PC-3 (cell line): ENCODE measurements at regions not wholly inside any gene's neighbourhood (a gene's known extent, or its start where the extent isn't known, plus 50 kb on each side); places are given as distances from the start of the nearest gene placed in this dataset.

Source experiments
- ATAC-seq: fragments of 200-7000 bp; cut with Tn5 transposase; 2 replicates; pipeline ENCODE4 v1.9.1; 2020; ENCODE audit warnings: mild to moderate bottlenecking, moderate library complexity
- BruUV-seq: library from RNA; stranded (reverse); fragments of 400-500 nt; replicated peaks from 2 replicates; lab custom pipeline; 2021; lab: Mats Ljungman, UMichigan
- CTCF ChIA-PET: fragments of 300-600 bp; sonication (Branson Sonifier 250); formaldehyde crosslinking; loops from one replicate; lab custom pipeline; 2022; ENCODE audit warnings: antibody characterized with exemption; lab: Charles Lee
- POLR2A ChIA-PET: fragments of 300-600 bp; sonication (Branson Sonifier 250); formaldehyde crosslinking; loops from one replicate; lab custom pipeline; 2022; ENCODE audit warnings: antibody characterized with exemption; ENCODE audit not compliant: unreplicated experiment; lab: Charles Lee
- DNase-seq: peaks from one replicate; pipeline ENCODE4 v3.0.0-alpha.2; 2015
- H2AFZ ChIP-seq: fragments of 300-600 bp; sonication (generic); 2 replicates; pipeline ENCODE4 v1.6.0; 2016; ENCODE audit warnings: antibody characterized with exemption, low read length
- H3F3A ChIP-seq: fragments of 300-600 bp; sonication (generic); one replicate; pipeline ENCODE4 v1.6.0; 2017; ENCODE audit warnings: antibody characterized with exemption, low read length, control low read depth, mild to moderate bottlenecking; ENCODE audit not compliant: unreplicated experiment
- H3K27ac ChIP-seq: fragments of 300-600 bp; sonication (generic); 2 replicates; pipeline ENCODE4 v1.5.1; 2016; ENCODE audit warnings: mild to moderate bottlenecking, low read length
- H3K27me3 ChIP-seq: fragments of 300-600 bp; sonication (generic); 2 replicates; pipeline ENCODE4 v1.6.1; 2016; ENCODE audit warnings: low read length, mixed read lengths
- H3K36me3 ChIP-seq: fragments of 300-600 bp; sonication (generic); 2 replicates; pipeline ENCODE4 v1.6.1; 2016; ENCODE audit warnings: low read depth, mixed run types, low read length, mixed read lengths
- H3K4me1 ChIP-seq: fragments of 300-600 bp; sonication (generic); 2 replicates; pipeline ENCODE4 v1.5.1; 2016; ENCODE audit warnings: low read length; ENCODE audit not compliant: insufficient read depth
- H3K4me2 ChIP-seq: fragments of 300-600 bp; sonication (generic); 2 replicates; pipeline ENCODE4 v1.6.0; 2016; ENCODE audit warnings: low read length
- H3K4me3 ChIP-seq: fragments of 300-600 bp; sonication (generic); 2 replicates; pipeline ENCODE4 v1.5.1; 2016; ENCODE audit warnings: mild to moderate bottlenecking, low read length, mixed read lengths
- H3K79me2 ChIP-seq: fragments of 300-600 bp; sonication (generic); 2 replicates; pipeline ENCODE4 v1.6.1; 2017; ENCODE audit warnings: low read length, mixed read lengths
- H3K9ac ChIP-seq: fragments of 300-600 bp; sonication (generic); 2 replicates; pipeline ENCODE4 v1.6.0; 2016; ENCODE audit warnings: mild to moderate bottlenecking, low read length
- H3K9me2 ChIP-seq: fragments of 300-600 bp; sonication (generic); replicated peaks from 2 replicates; pipeline ENCODE4 v1.6.1; 2016; ENCODE audit warnings: mixed run types, low read length, mixed read lengths
- H3K9me3 ChIP-seq: fragments of 300-600 bp; sonication (generic); 2 replicates; pipeline ENCODE4 v1.6.1; 2016; ENCODE audit warnings: low read length, mixed read lengths
- H4K20me1 ChIP-seq: fragments of 300-600 bp; sonication (generic); 2 replicates; pipeline ENCODE4 v1.6.1; 2016; ENCODE audit warnings: low read length, mixed read lengths
- CTCF ChIP-seq: fragments of 300-600 bp; sonication (generic); conservative IDR thresholded peaks from 2 replicates; pipeline ENCODE4 v1.5.1; 2017; ENCODE audit warnings: antibody characterized with exemption, low read depth, mild to moderate bottlenecking, low read length
- EZH2 ChIP-seq: fragments of 300-600 bp; sonication (generic); IDR thresholded peaks from one replicate; pipeline ENCODE4 v1.6.1; 2017; ENCODE audit warnings: antibody characterized with exemption, mild to moderate bottlenecking, low read length; ENCODE audit not compliant: unreplicated experiment
- EZH2phosphoT487 ChIP-seq: fragments of 300-600 bp; sonication (generic); IDR thresholded peaks from 2 replicates; pipeline ENCODE4 v1.6.1; 2018; ENCODE audit warnings: mild to moderate bottlenecking, antibody characterized with exemption, low read length, borderline replicate concordance
- intact Hi-C: fragments of 100-400 bp; cut with micrococcal nuclease; formaldehyde crosslinking; loops from 2 replicates; pipeline ENCODE4 v1.9.0; 2023

- H3K4me1 ChIP-seq = peaks cover under 1% of the 10 kb centered on the region; the same call in 1 of the 2 replicates
- CTCF ChIA-PET = no interaction called here
- H3K36me3 ChIP-seq = no peaks in the 10 kb centered on the region
- no peak overlapping the region for H3K9ac ChIP-seq
- TF ChIP-seq EZH2phosphoT487 (no peak), EZH2 (no peak), CTCF (no peak)
- ATAC-seq = no peak
- DNase-seq = no peak
- H3K27me3 ChIP-seq = no peaks in the 10 kb centered on the region
- no peak overlapping the region for H3K4me2 ChIP-seq
- no peaks in the 10 kb centered on the region for H3K79me2 ChIP-seq
- intact Hi-C loops = no loop called here
- no peaks in the 10 kb centered on the region for H3F3A ChIP-seq
- no peak overlapping the region for H3K4me3 ChIP-seq
- no peaks in the 10 kb centered on the region for H4K20me1 ChIP-seq
- H2AFZ ChIP-seq = no peak overlapping the region
- H3K9me2 ChIP-seq = no peaks in the 10 kb centered on the region
- BruUV-seq = no TSS peak
- H3K9me3 ChIP-seq = no peaks in the 10 kb centered on the region
- no peak overlapping the region for H3K27ac ChIP-seq
- POLR2A ChIA-PET = no interaction called here
These were observed 417.9 kb downstream of the PDGFC start for GRCh38 chr4:156553659-156554058.

- Histone ChIP-seq H2AFZ (no peak overlapping the region), H3K9me2 (no peaks in the 10 kb centered on the region), H3K36me3 (no peaks in the 10 kb centered on the region), H3K4me2 (peak overlapping the region; percentile 28), H3K4me3 (no peak overlapping the region), H3K79me2 (no peaks in the 10 kb centered on the region), H3K4me1 (peaks cover 14% of the 10 kb centered on the region), H3F3A (no peaks in the 10 kb centered on the region), H3K9ac (no peak overlapping the region), H4K20me1 (no peaks in the 10 kb centered on the region), H3K9me3 (no peaks in the 10 kb centered on the region), H3K27me3 (no peaks in the 10 kb centered on the region), H3K27ac (no peak overlapping the region)
- TF ChIP-seq CTCF = no peak
- TF ChIP-seq EZH2phosphoT487 = no peak
- no peak for TF ChIP-seq EZH2
- no peak; the same call in 1 of the 2 replicates for ATAC-seq
- CTCF ChIA-PET = no interaction called here
- POLR2A ChIA-PET = no interaction called here
- DNase-seq = no peak
- no TSS peak for BruUV-seq
- intact Hi-C loops = loop anchor here (1.0 kb wide), 1 partner anchor 47 kb away; no protein-coding TSS in a partner anchor
These were observed 423.7 kb downstream of the PDGFC start for GRCh38 chr4:156547891-156548290.

GRCh38 chr4:156547439-156547838, 424.2 kb downstream of the PDGFC start:
- Histone ChIP-seq H3K27me3 (no peaks in the 10 kb centered on the region), H3K27ac (peak overlapping the region; percentile 4; the same call in 1 of the 2 replicates), H3K4me1 (peaks cover 14% of the 10 kb centered on the region), H2AFZ (no peak overlapping the region), H3K36me3 (no peaks in the 10 kb centered on the region), H3K9me3 (no peaks in the 10 kb centered on the region), H3K9ac (no peak overlapping the region), H4K20me1 (no peaks in the 10 kb centered on the region), H3F3A (no peaks in the 10 kb centered on the region), H3K4me2 (peak overlapping the region; percentile 28), H3K9me2 (no peaks in the 10 kb centered on the region), H3K79me2 (no peaks in the 10 kb centered on the region), H3K4me3 (no peak overlapping the region)
- ATAC-seq (peak; percentile 99), DNase-seq (peak; percentile 72)
- TF ChIP-seq EZH2 (no peak), EZH2phosphoT487 (no peak), CTCF (no peak)
- ChIA-PET POLR2A (interaction anchor here (0.5 kb wide), 1 partner anchor 415 kb away, joined by 7 read pairs; no protein-coding TSS in a partner anchor), CTCF (no interaction called here)
- intact Hi-C loops = loop anchor here (1.0 kb wide), 1 partner anchor 48 kb away; no protein-coding TSS in a partner anchor
- no TSS peak for BruUV-seq
